IMR-90 (cell line): ENCODE measurements at regions not wholly inside any gene's neighbourhood (a gene's known extent, or its start where the extent isn't known, plus 50 kb on each side); places are given as distances from the start of the nearest gene placed in this dataset.

Experiments used
- ATAC-seq: fragments of 200-7000 bp; cut with Tn5 transposase; 2 replicates; pipeline ENCODE4 v1.9.1; 2020; ENCODE audit warnings: low read depth, mild to moderate bottlenecking, moderate library complexity
- BruUV-seq: library from RNA; stranded (reverse); fragments of 400-500 nt; replicated peaks from 2 replicates; lab custom pipeline; 2021; lab: Mats Ljungman, UMichigan
- CTCF ChIA-PET: fragments of 300-600 bp; formaldehyde crosslinking; extraction: SDS; loops from one replicate; lab custom pipeline; 2021; ENCODE audit warnings: antibody characterized with exemption; lab: Yijun Ruan, JAX
- POLR2A ChIA-PET: fragments of 300-600 bp; sonication (Branson Sonifier 250); formaldehyde crosslinking; loops from one replicate; lab custom pipeline; 2022; ENCODE audit warnings: antibody characterized with exemption; ENCODE audit not compliant: unreplicated experiment; lab: Charles Lee
- DNase-seq: peaks from one replicate; pipeline ENCODE4 v3.0.0; 2013
- H2AFZ ChIP-seq: replicated peaks from 2 replicates; pipeline ENCODE3; 2013; ENCODE audit warnings: low read length, mild to moderate bottlenecking; ENCODE audit not compliant: poor library complexity
- H2AK5ac ChIP-seq: 2 replicates; pipeline ENCODE4 v1.6.1; 2013; ENCODE audit warnings: low read depth, low read length, inconsistent platforms
- H2AK9ac ChIP-seq: replicated peaks from 2 replicates; pipeline ENCODE3; 2013; ENCODE audit warnings: mild to moderate bottlenecking, low read depth, low read length, moderate library complexity; ENCODE audit not compliant: poor library complexity
- H2BK120ac ChIP-seq: 2 replicates; pipeline ENCODE4 v1.6.1; 2013; ENCODE audit warnings: low read depth, low read length, inconsistent platforms
- H2BK15ac ChIP-seq: 3 replicates; pipeline ENCODE4 v1.6.1; 2013; ENCODE audit warnings: low read depth, low read length, inconsistent platforms
- H2BK20ac ChIP-seq: 2 replicates; pipeline ENCODE4 v1.6.1; 2013; ENCODE audit warnings: low read depth, mild to moderate bottlenecking, inconsistent platforms, low read length, moderate library complexity
- H2BK5ac ChIP-seq: 2 replicates; pipeline ENCODE4 v1.6.1; 2013; ENCODE audit warnings: mild to moderate bottlenecking, low read depth, low read length, inconsistent platforms; ENCODE audit not compliant: poor library complexity, severe bottlenecking
- H3K14ac ChIP-seq: replicated peaks from 2 replicates; pipeline ENCODE4 v1.6.1; 2013; ENCODE audit warnings: low read depth, low read length, inconsistent platforms
- H3K18ac ChIP-seq: 2 replicates; pipeline ENCODE4 v1.6.1; 2013; ENCODE audit warnings: low read depth, low read length, control low read depth
- H3K23ac ChIP-seq: 2 replicates; pipeline ENCODE4 v1.6.1; 2013; ENCODE audit warnings: low read depth, low read length, inconsistent platforms
- H3K27ac ChIP-seq: 2 replicates; pipeline ENCODE4 v1.5.1; 2013; ENCODE audit warnings: mild to moderate bottlenecking, control low read depth, low read length; ENCODE audit not compliant: insufficient read depth
- H3K27me3 ChIP-seq: 2 replicates; pipeline ENCODE4 v1.6.1; 2013; ENCODE audit warnings: low read length; ENCODE audit not compliant: control insufficient read depth, insufficient read depth
- H3K36me3 ChIP-seq: 2 replicates; pipeline ENCODE4 v1.6.1; 2013; ENCODE audit warnings: low read length, mixed read lengths; ENCODE audit not compliant: control insufficient read depth, insufficient read depth
- H3K4ac ChIP-seq: 2 replicates; pipeline ENCODE4 v1.6.1; 2013; ENCODE audit warnings: low read depth, low read length, inconsistent platforms
- H3K4me1 ChIP-seq: 2 replicates; pipeline ENCODE4 v1.6.1; 2013; ENCODE audit warnings: low read length, mixed read lengths; ENCODE audit not compliant: control insufficient read depth, insufficient read depth
- H3K4me2 ChIP-seq: 2 replicates; pipeline ENCODE4 v1.6.1; 2013; ENCODE audit warnings: low read depth, mild to moderate bottlenecking, control low read depth, low read length, moderate library complexity
- H3K4me3 ChIP-seq: 2 replicates; pipeline ENCODE4 v1.5.1; 2013; ENCODE audit warnings: low read depth, mild to moderate bottlenecking, control low read depth, low read length, moderate library complexity; ENCODE audit not compliant: insufficient read depth
- H3K56ac ChIP-seq: 2 replicates; pipeline ENCODE4 v1.6.1; 2013; ENCODE audit warnings: low read length, inconsistent platforms; ENCODE audit not compliant: insufficient read depth; ENCODE audit errors: extremely low read depth
- H3K79me1 ChIP-seq, 2 experiments: 2 replicates each; pipeline ENCODE4 v1.6.1; 2013; ENCODE audit warnings: low read length in 2 of 2, inconsistent platforms in 1 of 2, low read depth in 1 of 2
- H3K9ac ChIP-seq: 2 replicates; pipeline ENCODE4 v1.6.1; 2013; ENCODE audit warnings: low read depth, low read length, control low read depth
- H3K9me1 ChIP-seq: 2 replicates; pipeline ENCODE4 v1.6.1; 2013; ENCODE audit warnings: low read length, inconsistent platforms; ENCODE audit not compliant: insufficient read depth
- H3K9me3 ChIP-seq: 2 replicates; pipeline ENCODE4 v1.6.1; 2013; ENCODE audit warnings: low read length; ENCODE audit not compliant: control insufficient read depth, insufficient read depth
- H4K20me1 ChIP-seq: 2 replicates; pipeline ENCODE4 v1.6.1; 2013; ENCODE audit warnings: low read length, inconsistent platforms; ENCODE audit not compliant: insufficient read depth
- H4K5ac ChIP-seq: 2 replicates; pipeline ENCODE4 v1.6.1; 2013; ENCODE audit warnings: mild to moderate bottlenecking, low read depth, low read length, control low read depth
- H4K8ac ChIP-seq, 2 experiments: 2 replicates each; pipeline ENCODE4 v1.6.1; 2013; ENCODE audit warnings: low read depth in 2 of 2, low read length in 2 of 2, control low read depth in 1 of 2, inconsistent platforms in 1 of 2
- H4K91ac ChIP-seq: 2 replicates; pipeline ENCODE4 v1.6.1; 2013; ENCODE audit warnings: low read depth, low read length, inconsistent platforms; ENCODE audit not compliant: insufficient read depth
- BHLHE40 ChIP-seq: fragments of 150-350 bp; IDR thresholded peaks from 2 replicates; pipeline ENCODE4 v1.6.1; 2016; ENCODE audit warnings: mild to moderate bottlenecking, low read depth, low read length
- CEBPB ChIP-seq: IDR thresholded peaks from 2 replicates; pipeline ENCODE4 v1.6.1; 2012; ENCODE audit warnings: low read depth, low read length, improper control_type of control experiment
- CHD1 ChIP-seq: IDR thresholded peaks from 2 replicates; pipeline ENCODE4 v1.6.1; 2012; ENCODE audit warnings: low read depth, low read length, improper control_type of control experiment
- ELK1 ChIP-seq: fragments of 150-350 bp; IDR thresholded peaks from 2 replicates; pipeline ENCODE4 v1.6.1; 2016; ENCODE audit warnings: low read depth, mild to moderate bottlenecking, low read length, moderate library complexity, borderline replicate concordance
- FOS ChIP-seq: fragments of 150-350 bp; IDR thresholded peaks from 2 replicates; pipeline ENCODE4 v1.6.1; 2016; ENCODE audit warnings: low read depth, low read length
- MAFK ChIP-seq: IDR thresholded peaks from 2 replicates; pipeline ENCODE4 v1.6.1; 2012; ENCODE audit warnings: low read depth, low read length, improper control_type of control experiment
- MAZ ChIP-seq: IDR thresholded peaks from 2 replicates; pipeline ENCODE4 v1.6.1; 2012; ENCODE audit warnings: low read depth, mild to moderate bottlenecking, low read length, improper control_type of control experiment, moderate library complexity, borderline replicate concordance
- MXI1 ChIP-seq: IDR thresholded peaks from 2 replicates; pipeline ENCODE4 v1.6.1; 2012; ENCODE audit warnings: low read depth, mild to moderate bottlenecking, low read length, moderate library complexity, borderline replicate concordance
- NFE2L2 ChIP-seq: fragments of 150-350 bp; IDR thresholded peaks from 2 replicates; pipeline ENCODE4 v1.6.1; 2016; ENCODE audit warnings: low read depth, mild to moderate bottlenecking, low read length
- POLR2A ChIP-seq: IDR thresholded peaks from 2 replicates; pipeline ENCODE4 v1.6.1; 2012; ENCODE audit warnings: mild to moderate bottlenecking, low read depth, low read length
- RAD21 ChIP-seq: IDR thresholded peaks from 2 replicates; pipeline ENCODE4 v1.6.1; 2012; ENCODE audit warnings: low read length, improper control_type of control experiment
- RCOR1 ChIP-seq: IDR thresholded peaks from 2 replicates; pipeline ENCODE4 v1.6.1; 2012; ENCODE audit warnings: mild to moderate bottlenecking, low read length, improper control_type of control experiment; ENCODE audit not compliant: insufficient replicate concordance
- RFX5 ChIP-seq: IDR thresholded peaks from 2 replicates; pipeline ENCODE4 v1.8.0; 2012; ENCODE audit warnings: low read depth, mild to moderate bottlenecking, low read length, moderate library complexity
- SMC3 ChIP-seq: fragments of 150-350 bp; IDR thresholded peaks from 2 replicates; pipeline ENCODE4 v1.6.1; 2016; ENCODE audit warnings: low read depth, mild to moderate bottlenecking, antibody characterized with exemption, low read length, moderate library complexity
- WGBS, 2 experiments: methylation state at CpG; one replicate each; pipeline versions ENCODE4 v1.1.5 to v1.1.7; 2013; ENCODE audit warnings: missing lambda C conversion rate in 2 of 2; ENCODE audit not compliant: insufficient read length in 1 of 2; ENCODE audit errors: extremely low coverage in 2 of 2; 5-methylcytosine and 5-hydroxymethylcytosine counted together
- dilution Hi-C: fragments of 300-500 bp; cut with HindIII; formaldehyde crosslinking; loops from one replicate; pipeline ENCODE4 v1.14.3; 2018; ENCODE audit warnings: low sequenced_read_pairs; ENCODE audit not compliant: unreplicated experiment
- in situ Hi-C: fragments of 300-500 bp; cut with MboI; formaldehyde crosslinking; loops from 3 replicates; pipeline ENCODE4 v1.14.3; 2019; ENCODE audit warnings: low sequenced_read_pairs, inconsistent platforms, mixed read lengths
- intact Hi-C: fragments of 100-400 bp; cut with micrococcal nuclease; formaldehyde crosslinking; loops from 2 replicates; pipeline ENCODE4 v1.10.0; 2022
- TF ChIP-seq, protein P1 (sequence below): conservative IDR thresholded peaks from 2 replicates; pipeline ENCODE4 v1.5.1; 2012; ENCODE audit warnings: mild to moderate bottlenecking, low read depth, low read length, improper control_type of control experiment
- TF ChIP-seq, protein P2 (sequence below): fragments of 150-350 bp; IDR thresholded peaks from 2 replicates; pipeline ENCODE4 v1.6.1; 2017; ENCODE audit warnings: mild to moderate bottlenecking, antibody characterized with exemption, low read length, low read depth

DNA sequence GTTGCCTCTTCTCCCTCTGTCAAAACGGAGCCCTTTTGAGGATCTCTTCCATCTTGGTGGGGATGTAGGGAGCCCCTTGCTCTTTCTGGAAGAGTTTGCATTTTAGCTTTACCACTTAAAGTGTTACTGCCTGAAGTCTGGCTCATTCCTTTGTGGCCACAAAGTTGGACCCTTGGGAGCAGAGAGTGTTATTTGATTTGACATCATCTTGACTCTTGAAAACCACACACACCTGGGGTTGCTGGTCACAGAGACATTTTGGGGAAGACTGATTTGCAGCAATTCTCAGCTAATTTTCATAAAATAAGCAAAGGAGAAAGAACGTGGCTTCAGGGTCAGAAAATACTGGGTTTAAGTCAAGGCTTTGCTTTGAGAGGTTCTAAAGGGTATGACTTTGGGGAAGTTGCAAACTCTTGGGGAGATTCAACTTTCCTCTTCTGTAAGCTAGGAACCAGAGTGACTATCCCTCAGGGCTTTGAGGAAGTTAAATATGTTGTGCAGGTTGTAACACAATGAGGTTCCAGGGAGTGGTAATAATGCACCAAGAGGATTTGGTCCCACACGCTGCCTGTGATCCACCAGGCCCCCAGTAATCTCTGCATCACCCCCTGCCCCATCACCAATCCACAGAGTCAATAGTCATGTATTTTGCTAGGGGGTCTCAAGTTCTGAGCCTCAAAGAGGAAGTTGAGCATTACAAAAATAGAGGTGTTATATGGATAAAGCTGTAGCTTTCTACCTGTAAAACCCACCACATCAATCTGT, 141.6 kb upstream of the SLC24A3 start:
- H3K18ac ChIP-seq: no peak overlapping the region
- no peak overlapping the region for H3K9ac ChIP-seq
- no peaks in the 10 kb centered on the region for H3K79me1 ChIP-seq
- no peak overlapping the region for H2AK9ac ChIP-seq
- no peak overlapping the region for H4K8ac ChIP-seq
- H2AFZ ChIP-seq: no peak overlapping the region
- WGBS, 2 experiments: no CpG with 5 or more reads among the region's 3 CpGs
- no peak overlapping the region for H4K91ac ChIP-seq
- POLR2A ChIA-PET: no interaction called here
- no peak overlapping the region for H3K4me3 ChIP-seq
- H3K4me2 ChIP-seq: no peak overlapping the region
- H3K9me1 ChIP-seq: no peaks in the 10 kb centered on the region
- no peak overlapping the region for H4K5ac ChIP-seq
- CTCF ChIA-PET: no interaction called here
- intact Hi-C loops: no loop called here
- no peak overlapping the region for H2BK5ac ChIP-seq
- no peak overlapping the region for H3K56ac ChIP-seq
- no peak overlapping the region for H2AK5ac ChIP-seq
- H3K27ac ChIP-seq: no peak overlapping the region
- peaks cover 23% of the 10 kb centered on the region for H3K9me3 ChIP-seq
- TF ChIP-seq CHD1 (no peak), FOS (no peak), MAZ (no peak), ELK1 (no peak), CEBPB (no peak), MXI1 (no peak), MAFK (no peak), POLR2A (no peak), RFX5 (no peak), RCOR1 (no peak), RAD21 (no peak), BHLHE40 (no peak), NFE2L2 (no peak), SMC3 (no peak)
- TF ChIP-seq, protein P1, sequence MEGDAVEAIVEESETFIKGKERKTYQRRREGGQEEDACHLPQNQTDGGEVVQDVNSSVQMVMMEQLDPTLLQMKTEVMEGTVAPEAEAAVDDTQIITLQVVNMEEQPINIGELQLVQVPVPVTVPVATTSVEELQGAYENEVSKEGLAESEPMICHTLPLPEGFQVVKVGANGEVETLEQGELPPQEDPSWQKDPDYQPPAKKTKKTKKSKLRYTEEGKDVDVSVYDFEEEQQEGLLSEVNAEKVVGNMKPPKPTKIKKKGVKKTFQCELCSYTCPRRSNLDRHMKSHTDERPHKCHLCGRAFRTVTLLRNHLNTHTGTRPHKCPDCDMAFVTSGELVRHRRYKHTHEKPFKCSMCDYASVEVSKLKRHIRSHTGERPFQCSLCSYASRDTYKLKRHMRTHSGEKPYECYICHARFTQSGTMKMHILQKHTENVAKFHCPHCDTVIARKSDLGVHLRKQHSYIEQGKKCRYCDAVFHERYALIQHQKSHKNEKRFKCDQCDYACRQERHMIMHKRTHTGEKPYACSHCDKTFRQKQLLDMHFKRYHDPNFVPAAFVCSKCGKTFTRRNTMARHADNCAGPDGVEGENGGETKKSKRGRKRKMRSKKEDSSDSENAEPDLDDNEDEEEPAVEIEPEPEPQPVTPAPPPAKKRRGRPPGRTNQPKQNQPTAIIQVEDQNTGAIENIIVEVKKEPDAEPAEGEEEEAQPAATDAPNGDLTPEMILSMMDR: no peak
- TF ChIP-seq, protein P2, sequence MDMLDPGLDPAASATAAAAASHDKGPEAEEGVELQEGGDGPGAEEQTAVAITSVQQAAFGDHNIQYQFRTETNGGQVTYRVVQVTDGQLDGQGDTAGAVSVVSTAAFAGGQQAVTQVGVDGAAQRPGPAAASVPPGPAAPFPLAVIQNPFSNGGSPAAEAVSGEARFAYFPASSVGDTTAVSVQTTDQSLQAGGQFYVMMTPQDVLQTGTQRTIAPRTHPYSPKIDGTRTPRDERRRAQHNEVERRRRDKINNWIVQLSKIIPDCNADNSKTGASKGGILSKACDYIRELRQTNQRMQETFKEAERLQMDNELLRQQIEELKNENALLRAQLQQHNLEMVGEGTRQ: no peak
- H3K23ac ChIP-seq: no peak overlapping the region
- no peak overlapping the region for H3K4ac ChIP-seq
- no peaks in the 10 kb centered on the region for H3K36me3 ChIP-seq
- in situ Hi-C loops: no loop called here
- dilution Hi-C loops: no loop called here
- H2BK15ac ChIP-seq: no peak overlapping the region
- H3K4me1 ChIP-seq: no peaks in the 10 kb centered on the region
- ATAC-seq (no peak), DNase-seq (no peak)
- H4K20me1 ChIP-seq: no peaks in the 10 kb centered on the region
- H3K27me3 ChIP-seq: no peaks in the 10 kb centered on the region
- no peak overlapping the region for H2BK20ac ChIP-seq
- no TSS peak for BruUV-seq
- no peak overlapping the region for H2BK120ac ChIP-seq
- H3K14ac ChIP-seq: no peak overlapping the region
